DMS79 (cell line): ENCODE measurements at regions not wholly inside any gene's neighbourhood (a gene's known extent, or its start where the extent isn't known, plus 50 kb on each side); places are given as distances from the start of the nearest gene placed in this dataset.
"Not testable (repeated sequence)": the region's sequence is repeated elsewhere in the genome, so short reads cannot be mapped to it uniquely, and the experiment has no call there.

Source experiments
- DNase-seq: peaks from one replicate; lab custom pipeline; 2025; lab: John Stamatoyannopoulos, UW

DNA sequence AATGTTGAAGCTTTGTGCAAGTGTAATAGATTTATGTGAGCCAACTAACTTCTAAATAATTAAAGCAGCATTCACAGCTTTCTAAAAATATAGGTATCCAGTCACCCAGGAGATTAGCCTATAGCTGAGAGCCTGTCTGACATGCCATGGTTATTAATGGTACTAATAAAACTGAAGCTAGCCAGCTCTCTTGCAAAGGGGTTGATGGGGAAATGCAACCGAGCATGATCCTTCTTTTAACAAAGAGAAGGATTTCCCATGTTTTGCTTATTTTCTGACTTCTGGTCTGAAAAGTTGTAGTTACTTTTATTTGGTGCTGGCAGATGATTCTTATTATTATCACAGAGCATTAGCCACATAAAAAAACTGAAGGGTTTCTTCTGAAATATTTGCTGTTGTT is 488.7 kb upstream of the CYLC2 start:
- no peak for DNase-seq

DNA sequence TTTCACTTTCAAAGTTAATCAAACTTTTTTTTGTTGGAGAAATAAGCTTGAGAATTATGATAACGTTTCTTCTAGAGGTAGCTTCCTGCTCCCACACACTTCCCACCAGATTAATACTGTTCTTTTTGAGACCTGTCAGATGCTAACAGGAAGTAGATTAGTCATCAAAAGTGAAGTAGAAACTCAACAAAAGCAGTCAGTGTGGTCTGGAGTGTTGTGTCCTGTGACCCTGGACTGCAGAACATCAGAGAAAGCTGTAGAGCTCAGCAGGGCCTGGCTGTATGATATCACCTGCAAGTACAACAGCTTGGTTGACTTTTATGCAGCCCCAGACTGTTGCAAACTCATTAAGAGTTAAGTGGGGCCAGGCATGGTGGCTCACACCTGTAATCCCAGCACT is 495.7 kb upstream of the CYLC2 start:
- no peak for DNase-seq

DNA sequence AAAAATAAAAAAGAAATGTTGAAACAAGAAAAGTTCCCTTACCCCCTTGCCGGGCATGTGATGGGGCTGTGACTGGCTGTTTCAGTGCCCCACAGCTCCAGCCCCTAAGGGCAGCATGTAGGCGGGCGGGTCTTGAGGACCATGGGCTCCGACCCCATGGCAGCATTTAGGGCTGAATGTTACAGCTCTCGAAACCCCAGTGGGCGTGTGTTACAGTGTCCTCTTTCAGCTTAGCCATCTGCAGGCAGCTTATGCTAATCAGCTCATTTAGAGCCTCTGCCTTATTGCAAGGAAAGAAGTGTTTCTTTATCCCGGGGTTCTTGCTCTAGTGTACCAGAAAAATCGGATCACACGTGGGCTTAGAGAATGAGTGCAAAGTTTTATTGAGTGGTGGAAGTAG is 497.4 kb upstream of the CYLC2 start:
- DNase-seq: no peak

DNA sequence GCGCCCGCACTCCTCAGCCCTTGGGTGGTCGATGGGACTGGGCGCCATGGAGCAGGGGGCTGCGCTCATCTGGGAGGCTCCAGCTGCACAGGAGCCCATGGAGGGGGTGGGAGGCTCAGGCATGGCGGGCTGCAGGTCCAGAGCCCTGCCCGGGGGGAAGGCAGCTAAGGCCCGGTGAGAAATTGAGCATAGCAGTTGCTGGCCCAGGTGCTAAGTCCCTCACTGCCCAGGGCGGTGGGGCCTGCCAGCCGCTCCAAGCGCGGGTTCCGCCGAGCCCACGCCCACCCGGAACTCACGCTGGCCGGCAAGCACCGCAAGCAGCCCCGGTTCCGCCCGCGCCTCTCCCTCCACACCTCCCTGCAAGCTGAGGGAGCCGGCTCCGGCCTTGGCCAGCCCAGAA is 508.2 kb upstream of the CYLC2 start:
- DNase-seq: not testable (repeated sequence)

DNA sequence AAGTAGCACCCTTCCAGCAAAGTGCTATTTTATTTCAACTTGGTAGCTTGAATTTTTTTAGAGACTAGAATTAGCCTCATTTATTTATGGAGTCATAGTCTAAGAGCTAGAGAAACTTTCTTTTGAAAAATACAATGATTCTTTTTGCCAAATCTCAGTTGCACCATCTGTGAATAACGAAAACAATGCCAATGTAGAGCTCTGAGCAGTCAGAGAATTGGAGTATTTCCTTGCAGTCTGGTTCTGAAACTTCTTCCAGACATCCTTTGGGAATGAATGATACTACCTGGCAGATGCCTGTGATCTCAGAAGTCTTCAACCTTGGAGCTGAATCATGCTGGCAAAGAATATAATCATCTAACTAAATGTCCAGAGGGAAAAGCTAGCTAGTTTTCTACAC is 511.5 kb upstream of the CYLC2 start:
- no peak for DNase-seq

DNA sequence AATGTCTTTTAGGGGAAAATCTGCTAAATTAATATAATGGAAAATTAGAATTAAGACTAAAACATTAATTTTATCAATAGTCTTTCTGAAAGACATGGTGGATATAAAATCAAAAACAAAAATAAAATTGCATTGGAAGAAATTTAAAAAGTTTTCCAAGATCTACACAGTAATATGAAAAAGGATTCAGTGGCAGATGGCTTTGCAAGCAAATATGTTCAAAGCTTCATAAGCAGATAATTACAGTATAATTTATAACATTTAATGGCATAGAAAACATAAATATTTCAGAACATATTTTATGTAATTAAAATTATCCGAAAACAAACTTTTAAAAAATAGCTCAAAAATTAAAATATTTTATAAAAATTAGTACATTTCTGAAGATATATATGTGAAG is 512.4 kb upstream of the CYLC2 start:
- DNase-seq: no peak

DNA sequence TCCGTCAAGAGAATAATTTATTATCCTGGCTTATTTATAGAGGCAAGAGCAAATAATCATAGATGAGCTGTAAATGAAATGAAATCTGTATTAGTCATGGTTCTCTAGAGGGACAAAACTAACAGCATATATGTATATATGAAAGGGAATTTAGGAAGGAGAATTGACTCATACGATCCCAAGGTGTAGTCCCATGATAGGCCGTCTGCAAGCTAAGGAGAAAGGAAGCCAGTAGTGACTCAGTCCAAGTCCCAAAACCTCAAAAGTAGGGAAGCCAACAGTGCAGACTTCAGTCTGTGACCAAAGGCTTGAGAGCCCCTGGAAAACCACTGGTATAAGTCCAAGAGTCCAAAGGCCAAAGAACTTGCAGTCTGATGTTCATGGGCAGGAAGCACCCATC is 515.9 kb upstream of the CYLC2 start:
- no peak for DNase-seq

DNA sequence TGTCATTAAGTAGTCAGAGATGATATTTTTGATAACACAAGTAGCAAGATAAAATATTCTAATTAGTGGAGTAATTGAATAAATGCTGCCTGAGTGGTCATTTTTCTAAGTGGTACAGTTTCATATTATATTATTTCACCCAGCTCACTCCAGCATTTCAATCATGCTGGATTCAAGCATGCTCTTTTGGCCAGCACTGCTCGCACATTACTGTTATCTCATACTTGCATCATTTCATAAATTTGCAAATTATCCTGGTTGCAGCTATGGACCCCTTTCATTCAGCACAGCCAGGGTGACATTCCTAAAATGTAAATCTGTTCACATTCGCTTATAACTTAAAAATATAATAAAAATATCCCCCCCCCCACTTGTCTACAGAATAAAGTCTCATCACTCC is 520.8 kb upstream of the CYLC2 start:
- no peak for DNase-seq

DNA sequence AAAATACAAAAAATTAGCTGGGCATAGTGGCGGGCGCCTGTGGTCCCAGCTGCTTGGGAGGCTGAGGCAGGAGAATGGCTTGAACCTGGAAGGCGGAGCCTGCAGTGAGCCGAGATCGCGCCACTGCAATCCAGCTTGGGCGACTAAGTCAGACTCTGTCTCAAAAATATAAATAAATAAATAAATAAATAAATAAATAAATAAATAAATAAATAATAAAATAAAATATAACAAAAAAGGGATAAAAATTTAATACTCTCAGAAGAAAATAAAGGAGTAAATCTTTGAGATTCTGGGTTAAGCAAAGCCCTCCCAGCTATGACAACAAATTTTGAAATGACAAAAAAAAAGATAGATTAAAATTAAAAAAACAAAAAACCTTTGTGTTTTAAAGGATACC is 525.7 kb upstream of the CYLC2 start:
- DNase-seq: not testable (repeated sequence)

DNA sequence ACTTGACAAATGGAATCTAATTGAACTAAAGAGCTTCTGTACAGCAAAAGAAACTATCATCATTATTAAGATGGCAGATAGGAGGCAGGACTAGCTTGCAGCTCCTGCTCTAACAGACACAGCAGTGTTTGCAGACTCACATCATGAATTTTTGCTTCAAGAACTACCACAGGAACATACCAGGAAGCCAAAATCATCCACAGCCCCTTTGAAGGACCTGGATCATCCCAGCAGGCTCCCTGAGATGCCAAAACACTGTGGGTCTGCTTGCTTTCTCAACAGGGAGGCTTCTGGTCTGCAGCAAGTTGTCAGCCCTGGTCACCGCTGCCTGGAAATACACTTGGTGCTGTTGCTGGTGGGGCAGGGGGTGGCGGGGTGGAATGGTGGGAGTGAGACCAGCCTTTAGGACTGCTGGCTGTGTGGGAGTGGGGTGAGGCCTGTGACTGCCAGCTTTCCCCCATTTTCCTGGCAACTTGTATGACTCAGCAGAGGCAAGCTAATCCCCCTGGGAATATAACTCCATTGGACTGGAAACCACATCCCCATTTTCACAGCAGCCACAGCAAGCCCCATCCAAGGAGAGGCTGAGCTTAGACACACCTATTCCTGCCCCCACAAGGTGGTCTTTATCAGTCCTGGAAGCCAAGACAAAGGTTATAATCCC is 533.8 kb upstream of the CYLC2 start:
- DNase-seq: no peak

DNA sequence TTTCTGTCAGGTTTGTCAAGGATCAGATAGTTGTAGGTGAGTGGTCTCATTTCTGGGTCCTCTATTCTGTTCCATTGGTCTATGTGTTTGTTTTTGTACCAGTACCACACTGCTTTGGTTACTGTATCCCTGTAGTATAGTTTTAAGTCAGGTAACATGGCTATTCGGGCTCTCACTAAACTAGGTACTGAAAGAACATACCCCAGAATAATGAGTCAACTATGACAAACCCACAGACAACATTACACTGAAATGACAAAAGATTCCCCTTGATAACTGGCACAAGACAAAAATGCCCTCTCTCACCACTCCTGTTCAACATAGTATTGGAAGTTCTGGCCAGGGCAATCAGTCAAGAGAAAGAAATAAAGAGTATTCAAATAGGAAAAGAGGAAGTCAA is 535.3 kb upstream of the CYLC2 start:
- DNase-seq: no peak

DNA sequence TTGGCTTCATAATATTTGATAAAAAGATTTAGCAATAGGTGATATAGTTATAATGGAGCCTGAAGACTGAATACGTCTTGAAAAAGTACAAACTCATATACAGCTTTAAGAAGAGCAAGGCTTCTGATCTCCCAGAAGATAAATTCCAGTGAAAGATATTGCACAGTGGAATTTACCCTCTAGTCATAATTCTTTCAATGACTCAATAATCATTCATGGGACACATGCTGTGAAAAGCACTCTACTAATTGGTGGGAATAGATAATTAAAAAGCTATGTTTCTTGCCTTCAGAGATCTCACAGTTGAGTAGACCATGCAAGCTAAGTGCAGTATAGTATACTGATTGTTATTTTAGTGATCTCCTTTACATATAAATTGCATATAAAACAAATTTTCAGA is 538.6 kb upstream of the CYLC2 start:
- no peak for DNase-seq

DNA sequence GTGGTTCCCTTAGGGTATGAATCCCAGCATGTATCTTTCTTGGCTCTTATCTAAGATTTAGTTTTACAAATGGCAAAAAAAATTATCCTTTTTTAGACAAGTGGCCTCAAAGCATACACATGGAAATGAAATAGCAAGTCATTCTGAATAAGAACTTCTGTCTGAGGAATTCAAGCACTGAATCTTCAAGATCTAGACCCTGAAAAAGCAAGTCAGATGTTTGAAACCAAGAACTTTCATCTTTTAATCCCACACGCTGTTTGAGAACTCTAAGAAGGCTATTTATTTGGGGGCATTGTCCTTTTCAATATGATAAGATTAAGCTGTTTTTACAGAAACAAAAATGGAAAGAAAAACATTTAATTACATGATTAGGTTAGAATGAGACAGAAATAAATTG is 549.2 kb upstream of the CYLC2 start:
- DNase-seq: no peak

DNA sequence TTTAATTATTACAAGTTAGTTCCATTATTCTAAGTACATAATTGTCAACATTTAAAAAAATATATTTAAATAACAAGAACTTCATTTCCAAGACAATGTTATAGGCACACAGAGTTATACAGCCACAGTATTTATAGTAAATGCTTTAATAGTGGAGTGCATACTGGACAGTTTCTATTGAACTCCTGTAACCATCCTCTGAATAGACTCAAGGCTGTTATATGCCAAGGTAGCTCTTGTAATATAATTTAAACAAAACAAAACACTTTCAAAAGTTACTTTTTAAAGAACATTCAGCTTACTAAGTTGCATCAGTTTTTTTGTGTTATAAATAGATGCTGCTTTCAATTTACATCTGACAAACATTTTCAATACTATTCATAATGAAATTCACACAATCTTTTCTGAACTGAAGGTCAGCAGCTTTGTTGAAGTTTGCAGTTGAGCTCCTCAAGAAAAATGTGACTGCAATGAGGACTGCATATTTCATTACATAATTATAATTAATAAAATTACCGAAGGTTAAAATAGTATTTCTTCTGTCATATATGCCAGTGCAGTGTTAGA is 549.9 kb upstream of the CYLC2 start:
- DNase-seq: no peak

DNA sequence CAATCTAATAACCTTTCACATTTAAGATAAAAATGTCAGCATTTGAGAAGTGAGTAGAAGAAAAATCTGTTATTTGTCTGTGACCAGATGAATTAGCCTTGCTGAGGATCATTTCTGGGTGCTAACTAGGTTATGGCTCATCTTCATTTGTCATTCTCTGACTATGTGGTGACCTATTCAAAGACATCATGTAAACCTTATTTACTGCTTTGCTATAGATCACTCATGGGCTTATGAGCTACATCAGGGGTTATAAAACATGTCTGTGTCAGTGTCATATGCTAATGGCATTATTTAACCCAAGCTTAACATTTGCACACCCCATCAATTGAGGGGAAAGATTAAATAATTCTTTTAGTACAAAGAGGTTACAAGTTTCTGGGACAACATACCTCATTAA is 555.5 kb upstream of the CYLC2 start:
- DNase-seq: no peak

DNA sequence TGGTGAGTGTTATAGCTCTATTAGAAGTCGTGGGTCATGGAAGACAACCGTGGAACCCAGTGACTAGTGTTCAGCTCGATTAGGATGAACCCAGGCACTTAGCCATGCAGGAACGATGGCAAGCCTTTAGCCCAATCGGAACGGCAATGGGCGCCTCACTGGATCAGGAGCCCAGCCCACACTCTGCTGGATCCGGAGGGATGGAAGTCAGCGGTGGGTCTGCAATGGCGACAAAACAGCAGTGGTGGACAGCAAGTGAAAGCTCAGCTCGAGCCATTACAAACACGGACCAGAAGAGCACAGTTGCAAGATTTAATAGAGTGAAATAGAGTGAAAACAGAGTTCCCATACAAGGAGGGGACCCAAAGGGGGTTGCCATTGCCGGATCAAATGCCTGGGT is 558.5 kb upstream of the CYLC2 start:
- DNase-seq: not testable (repeated sequence)

DNA sequence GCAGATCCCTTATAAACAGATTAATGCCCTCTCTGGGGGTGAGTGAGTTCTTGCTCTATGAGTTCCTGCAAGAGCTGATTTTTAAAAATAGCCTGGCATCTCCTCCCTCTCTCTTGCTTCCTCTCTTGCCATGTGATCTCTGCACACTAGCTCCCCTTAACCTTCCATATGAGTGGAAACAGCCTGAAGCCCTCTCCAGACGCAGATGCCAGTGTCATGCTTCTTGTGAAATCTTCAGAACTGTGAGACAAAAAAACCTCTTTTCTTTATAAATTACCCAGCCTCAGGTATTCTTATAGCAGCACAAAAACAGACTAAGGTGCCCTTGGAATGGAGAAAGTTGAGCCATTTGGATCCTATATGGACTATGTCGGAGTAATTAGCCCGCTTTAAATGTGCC is 559.7 kb upstream of the CYLC2 start:
- no peak for DNase-seq

DNA sequence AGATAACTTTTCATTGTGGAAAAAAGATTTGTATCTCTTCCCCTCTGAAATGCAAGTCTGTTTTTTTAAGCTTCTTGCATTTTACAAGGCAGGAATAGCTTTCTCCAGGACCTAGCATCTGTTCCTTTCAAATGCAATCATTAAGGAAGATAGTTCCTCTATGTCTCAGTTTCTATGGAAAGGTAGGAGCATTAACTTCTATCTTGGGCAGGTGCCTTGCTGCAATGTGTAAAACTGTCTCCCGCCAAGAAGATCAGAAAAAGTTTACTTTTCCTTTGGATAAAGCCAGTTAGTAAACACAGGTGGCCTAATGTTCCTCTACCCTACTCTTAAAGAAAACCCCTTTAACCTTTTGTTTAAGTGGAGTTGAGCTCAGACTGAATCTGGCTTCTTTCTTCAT is 560.6 kb upstream of the CYLC2 start:
- DNase-seq: no peak

DNA sequence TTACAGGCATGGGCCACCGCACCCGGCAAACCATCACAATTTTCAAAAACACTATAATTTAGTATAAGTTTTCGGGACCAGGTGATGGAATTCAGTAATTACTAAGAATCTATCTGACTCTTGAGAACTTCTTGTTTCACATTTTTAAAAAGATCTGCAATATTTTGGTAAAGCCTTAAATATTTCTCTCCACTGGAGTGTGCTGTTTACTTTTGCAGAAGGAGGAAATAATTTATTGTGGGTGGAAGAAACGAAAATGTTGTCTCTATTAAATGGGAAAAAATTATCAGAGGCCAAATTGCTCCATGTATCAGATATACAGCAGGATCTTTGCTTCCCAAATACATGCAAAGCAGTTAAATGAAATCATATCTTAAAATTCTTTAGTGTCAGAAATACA is 566.8 kb upstream of the CYLC2 start:
- no peak for DNase-seq

DNA sequence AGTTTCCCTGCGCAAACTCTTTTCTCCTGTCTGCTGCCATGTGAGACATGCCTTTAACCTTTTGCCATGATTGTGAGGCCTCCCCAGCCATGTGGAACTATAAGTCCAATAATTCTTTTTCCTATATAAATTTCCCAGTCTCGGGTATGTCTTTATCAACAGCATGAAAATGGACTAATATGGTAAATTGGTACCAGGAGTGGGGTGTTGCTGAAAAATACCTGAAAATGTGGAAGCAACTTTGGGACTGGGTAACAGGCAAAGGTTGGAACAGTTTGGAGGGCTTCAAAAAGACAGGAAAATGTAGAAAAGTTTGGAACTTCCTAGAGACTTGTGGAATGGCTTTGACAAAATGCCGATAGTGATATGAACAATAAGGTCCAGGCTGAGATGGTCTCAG is 578.9 kb upstream of the CYLC2 start:
- not testable (repeated sequence) for DNase-seq

DNA sequence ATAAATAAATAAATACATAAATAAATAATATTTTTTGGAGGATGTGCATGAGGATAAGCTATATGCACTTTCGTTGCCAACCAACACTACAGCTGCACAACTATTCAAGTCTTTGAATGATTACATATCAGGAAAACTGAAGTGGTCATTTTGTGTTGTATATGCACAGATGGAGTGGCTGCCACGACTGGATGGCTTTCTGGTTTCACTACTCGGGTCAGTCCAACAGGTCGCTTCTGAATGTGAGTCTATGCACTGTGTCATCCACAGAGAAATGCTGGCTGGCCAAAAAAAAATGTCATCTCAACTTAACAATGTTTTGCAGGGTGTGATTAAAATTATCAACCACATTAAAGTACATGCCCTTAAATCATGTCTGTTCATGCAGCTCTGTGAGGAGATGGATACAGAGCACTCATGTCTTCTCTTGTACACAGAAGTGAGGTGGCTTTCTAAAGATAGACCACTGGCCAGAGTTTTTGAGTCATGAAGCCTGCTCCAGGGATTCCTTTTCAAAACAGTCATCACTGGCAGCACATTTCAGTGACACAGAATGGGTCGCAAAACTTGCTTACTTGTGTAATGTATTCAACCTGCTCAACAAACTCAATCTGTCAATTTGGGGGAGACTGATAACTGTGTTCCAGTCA is 589.8 kb upstream of the CYLC2 start:
- no peak for DNase-seq

DNA sequence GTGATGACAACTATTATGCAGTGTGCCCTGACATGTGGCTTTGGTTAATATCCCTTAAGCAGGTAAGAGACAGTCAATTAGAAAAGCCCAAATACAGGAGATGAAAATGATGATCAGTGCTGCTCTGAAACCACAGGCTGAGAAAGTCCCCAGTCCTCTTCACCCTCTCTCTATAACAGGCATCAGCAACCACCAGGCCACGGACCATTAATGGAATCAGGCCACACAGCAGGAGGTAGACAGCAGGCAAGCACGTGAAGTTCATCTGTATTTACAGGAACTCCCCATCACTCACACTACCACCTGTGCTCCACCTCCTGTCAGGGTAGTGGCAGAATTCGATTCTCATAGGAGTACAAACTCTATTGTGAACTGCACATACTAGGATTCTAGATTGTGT is 591.6 kb upstream of the CYLC2 start:
- DNase-seq: no peak

DNA sequence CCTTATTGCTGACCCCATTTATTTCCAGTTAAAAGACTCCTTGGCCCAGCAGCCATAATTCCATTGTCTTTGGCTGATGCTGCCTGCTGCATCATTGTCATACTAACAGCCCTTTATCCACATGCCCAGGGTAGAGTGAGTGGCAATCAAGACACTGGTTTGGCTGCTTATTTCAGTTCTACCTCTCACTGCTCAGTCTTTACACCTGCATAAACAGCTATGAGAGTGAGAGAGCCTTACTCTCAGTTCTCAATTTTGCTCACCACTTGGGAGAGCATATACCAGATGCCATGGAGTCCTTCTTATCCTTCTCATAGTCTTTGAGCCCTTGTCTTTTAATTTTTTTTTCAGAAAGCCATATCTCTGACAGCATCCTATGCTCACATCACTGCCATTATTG is 596.9 kb upstream of the CYLC2 start:
- DNase-seq: no peak

DNA sequence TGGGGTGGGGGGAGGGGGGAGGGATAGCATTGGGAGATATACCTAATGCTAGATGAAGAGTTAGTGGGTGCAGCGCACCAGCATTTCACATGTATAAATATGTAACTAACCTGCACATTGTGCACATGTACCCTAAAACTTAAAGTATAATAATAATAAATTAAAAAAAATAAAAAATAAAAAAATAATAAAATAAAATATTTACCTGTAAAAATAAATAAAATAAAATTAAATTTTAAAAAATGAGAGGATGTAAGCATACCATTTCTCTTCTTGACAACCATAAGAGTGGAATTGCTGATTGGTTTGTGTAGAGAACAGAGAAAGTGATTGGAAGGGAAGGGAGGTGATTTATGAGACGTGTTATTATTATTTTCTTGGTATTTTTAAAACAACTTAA is 609.5 kb upstream of the CYLC2 start:
- DNase-seq: not testable (repeated sequence)
